Mesothelial cell of epicardium (in vitro differentiated cells): ENCODE measurements at regions not wholly inside any gene's neighbourhood (a gene's known extent, or its start where the extent isn't known, plus 50 kb on each side); places are given as distances from the start of the nearest gene placed in this dataset.

Source experiments
- DNase-seq, 2 experiments: peaks; one replicate each; pipeline ENCODE4 v3.0.0; 2021; ENCODE audit warnings: low spot score in 2 of 2; ENCODE audit not compliant: unreplicated experiment in 2 of 2
- H3K27ac Mint-ChIP-seq: 2 replicates; pipeline ENCODE4 v1.8.0; 2021; ENCODE audit warnings: mixed read lengths
- H3K27me3 Mint-ChIP-seq: 2 replicates; pipeline ENCODE4 v1.8.0; 2021; ENCODE audit warnings: low read depth, mixed read lengths
- H3K36me3 Mint-ChIP-seq: 2 replicates; pipeline ENCODE4 v1.8.0; 2021; ENCODE audit warnings: mixed read lengths
- H3K4me1 Mint-ChIP-seq: 2 replicates; pipeline ENCODE4 v1.8.0; 2021; ENCODE audit warnings: mixed read lengths
- H3K4me3 Mint-ChIP-seq: 2 replicates; pipeline ENCODE4 v1.8.0; 2021; ENCODE audit warnings: mild to moderate bottlenecking, moderate library complexity, mixed read lengths
- H3K9me3 Mint-ChIP-seq: 2 replicates; pipeline ENCODE4 v1.8.0; 2021; ENCODE audit warnings: mixed read lengths
- CTCF ChIP-seq: fragments of 200-600 bp; sonication (generic); IDR thresholded peaks from one replicate; pipeline ENCODE4 v1.5.0; 2021; ENCODE audit warnings: antibody characterized with exemption; ENCODE audit not compliant: unreplicated experiment

GRCh38 chr16:51716195-51716594, 565.1 kb upstream of the SALL1 start:
- no peaks in the 10 kb centered on the region for H3K4me1 Mint-ChIP-seq
- no peak for DNase-seq
- no peak overlapping the region for H3K4me3 Mint-ChIP-seq
- peaks cover 7% of the 10 kb centered on the region for H3K27me3 Mint-ChIP-seq
- H3K36me3 Mint-ChIP-seq = no peaks in the 10 kb centered on the region
- H3K27ac Mint-ChIP-seq = no peak overlapping the region
- no peak for TF ChIP-seq CTCF
- H3K9me3 Mint-ChIP-seq = no peaks in the 10 kb centered on the region

GRCh38 chr16:51713502-51713901, 562.4 kb upstream of the SALL1 start:
- no peak overlapping the region for H3K4me3 Mint-ChIP-seq
- no peaks in the 10 kb centered on the region for H3K36me3 Mint-ChIP-seq
- H3K27me3 Mint-ChIP-seq = no peaks in the 10 kb centered on the region
- TF ChIP-seq CTCF = no peak
- no peaks in the 10 kb centered on the region for H3K4me1 Mint-ChIP-seq
- no peak overlapping the region for H3K27ac Mint-ChIP-seq
- no peak for DNase-seq
- H3K9me3 Mint-ChIP-seq = no peaks in the 10 kb centered on the region

GRCh38 chr16:51710905-51711563, 560.0 kb upstream of the SALL1 start:
- no peaks in the 10 kb centered on the region for H3K36me3 Mint-ChIP-seq
- H3K4me3 Mint-ChIP-seq = no peak overlapping the region
- no peak overlapping the region for H3K27ac Mint-ChIP-seq
- H3K27me3 Mint-ChIP-seq = peaks cover 3% of the 10 kb centered on the region
- no peaks in the 10 kb centered on the region for H3K4me1 Mint-ChIP-seq
- peaks cover 8% of the 10 kb centered on the region for H3K9me3 Mint-ChIP-seq
- DNase-seq = no peak
- no peak for TF ChIP-seq CTCF

- Mint-ChIP-seq H3K4me3 (no peak overlapping the region), H3K27me3 (peaks cover 3% of the 10 kb centered on the region), H3K27ac (no peak overlapping the region), H3K4me1 (no peaks in the 10 kb centered on the region), H3K9me3 (peaks cover 8% of the 10 kb centered on the region), H3K36me3 (no peaks in the 10 kb centered on the region)
- TF ChIP-seq CTCF = no peak
- DNase-seq = no peak
Measured at GRCh38 chr16:51710186-51710585, 559.1 kb upstream of the SALL1 start.

DNA sequence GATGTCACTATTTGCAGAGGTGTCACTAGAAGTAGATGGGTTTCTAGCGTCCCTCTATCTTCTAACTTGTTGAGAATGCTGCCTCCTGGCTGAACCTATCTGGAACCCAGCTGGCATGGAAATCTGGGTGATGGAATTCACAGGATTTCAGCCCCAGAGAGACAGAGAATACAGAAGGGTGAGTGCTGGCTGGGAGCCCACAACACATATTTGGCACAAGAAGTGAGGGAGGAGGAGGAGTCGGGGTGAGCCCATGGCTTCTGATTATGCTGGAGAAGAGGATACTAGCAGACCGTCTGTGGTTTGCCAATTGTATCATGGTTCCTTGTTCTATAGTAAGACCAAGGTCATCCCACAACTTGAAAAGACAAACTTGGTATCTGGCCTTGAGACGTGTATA, 557.8 kb upstream of the SALL1 start:
- no peaks in the 10 kb centered on the region for H3K4me1 Mint-ChIP-seq
- no peak for DNase-seq
- H3K36me3 Mint-ChIP-seq = peaks cover 2% of the 10 kb centered on the region
- no peak overlapping the region for H3K27ac Mint-ChIP-seq
- no peak overlapping the region for H3K4me3 Mint-ChIP-seq
- H3K9me3 Mint-ChIP-seq = peaks cover 17% of the 10 kb centered on the region
- TF ChIP-seq CTCF = no peak
- peaks cover 3% of the 10 kb centered on the region for H3K27me3 Mint-ChIP-seq

- DNase-seq = no peak
- H3K36me3 Mint-ChIP-seq = peaks cover 2% of the 10 kb centered on the region
- no peak overlapping the region for H3K27ac Mint-ChIP-seq
- peaks cover 21% of the 10 kb centered on the region for H3K9me3 Mint-ChIP-seq
- no peaks in the 10 kb centered on the region for H3K4me1 Mint-ChIP-seq
- H3K4me3 Mint-ChIP-seq = no peak overlapping the region
- TF ChIP-seq CTCF = no peak
- peaks cover 3% of the 10 kb centered on the region for H3K27me3 Mint-ChIP-seq
Measured at GRCh38 chr16:51707666-51708065, 556.6 kb upstream of the SALL1 start.
